Peyer's patch (tissue), 4 donors: ENCODE measurements at regions not wholly inside any gene's neighbourhood (a gene's known extent, or its start where the extent isn't known, plus 50 kb on each side); places are given as distances from the start of the nearest gene placed in this dataset.
A peak's percentile ranks its signal among the peaks of the same experiment; 100 is the strongest.
"Not testable (repeated sequence)": the region's sequence is repeated elsewhere in the genome, so short reads cannot be mapped to it uniquely, and the experiment has no call there.

Source experiments
- DNase-seq, 3 donors: peaks; one replicate each; pipeline ENCODE4 v3.0.0-alpha.2; 2017 to 2019
- H3K27ac ChIP-seq, 4 donors: fragments of 200-600 bp; sonication (generic); one replicate each; pipeline ENCODE4 v1.5.1; 2016 to 2019
- H3K27me3 ChIP-seq, 2 donors: fragments of 200-600 bp; sonication (generic); one replicate each; pipeline ENCODE4 v1.5.1; 2019
- H3K36me3 ChIP-seq, 3 donors: fragments of 200-600 bp; sonication (generic); one replicate each; pipeline ENCODE4 v1.5.1; 2016 to 2019
- H3K4me1 ChIP-seq, 4 donors: fragments of 200-600 bp; sonication (generic); one replicate each; pipeline ENCODE4 v1.5.1; 2016 to 2019
- H3K4me3 ChIP-seq, 4 donors: fragments of 200-600 bp; sonication (generic); 1 replicate in 3 of 4; 2 replicates in 1 of 4; pipeline ENCODE4 v1.5.1; 2016 to 2019; ENCODE audit warnings: mild to moderate bottlenecking in 1 of 4
- H3K9me3 ChIP-seq, 4 donors: fragments of 200-600 bp; sonication (generic); one replicate each; pipeline ENCODE4 v1.5.1; 2016 to 2019; ENCODE audit warnings: mild to moderate bottlenecking in 1 of 4
- POLR2A ChIP-seq, 2 donors: fragments of 450-650 bp; IDR thresholded peaks; one replicate each; pipeline ENCODE4 v1.5.1; 2017; ENCODE audit warnings: antibody characterized with exemption in 2 of 2, mild to moderate bottlenecking in 2 of 2, moderate library complexity in 2 of 2
- TF ChIP-seq, protein P1 (sequence below), 6 experiments: fragments of 450-650 bp in 4 of 6; fragments of 200-600 bp in 2 of 6; sonication (generic) in 1 of 6; IDR thresholded peaks; one replicate each; pipeline ENCODE4 v1.5.1; 2017 to 2019; ENCODE audit warnings: antibody characterized with exemption in 6 of 6, mild to moderate bottlenecking in 3 of 6, moderate library complexity in 1 of 6

DNA sequence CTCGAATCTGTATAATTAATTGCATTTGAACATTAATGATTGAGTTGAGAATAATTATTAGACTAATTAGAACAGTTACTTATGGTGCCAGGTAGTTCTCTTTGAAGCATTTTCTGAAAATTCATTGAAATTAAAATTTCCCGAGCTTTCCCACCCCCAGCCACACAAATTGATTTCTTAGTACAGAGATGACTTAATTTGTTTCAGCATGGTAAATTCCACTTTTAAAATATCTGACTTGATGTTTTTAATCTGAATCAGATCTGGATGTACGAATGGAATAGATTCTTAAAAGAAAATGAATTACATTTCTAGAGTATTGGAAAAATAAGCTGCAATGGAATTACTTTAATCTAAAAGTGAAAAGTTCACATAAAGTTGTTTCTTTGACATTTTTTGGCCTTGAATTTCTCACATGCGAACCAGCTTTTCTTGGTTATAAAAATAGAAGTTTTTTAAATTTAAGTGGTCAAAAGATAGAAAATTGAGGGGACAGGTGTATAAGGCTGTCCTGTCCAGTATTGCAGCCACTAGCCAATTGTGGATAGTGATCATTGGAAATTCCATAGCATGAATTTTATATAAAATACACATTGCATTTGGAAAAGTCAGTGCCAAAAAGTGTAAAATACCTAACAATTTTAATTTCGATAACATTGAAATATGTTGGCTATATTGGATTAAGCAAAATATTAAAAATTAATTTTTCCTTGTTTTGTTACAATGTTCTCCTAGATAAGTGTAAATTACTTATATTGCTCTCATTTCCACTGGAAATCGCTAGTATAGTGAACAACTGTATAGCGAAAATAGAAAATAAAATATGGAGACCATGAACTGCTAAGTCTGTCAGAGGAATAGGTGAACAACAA, 102.9 kb downstream of the OR2B2 start:
- no peaks in the 10 kb centered on the region for H3K27me3 ChIP-seq
- H3K9me3 ChIP-seq: no peaks in the 10 kb centered on the region
- H3K27ac ChIP-seq: peak overlapping the region; percentile 91 to 98 (median 96)
- TF ChIP-seq, protein P1, sequence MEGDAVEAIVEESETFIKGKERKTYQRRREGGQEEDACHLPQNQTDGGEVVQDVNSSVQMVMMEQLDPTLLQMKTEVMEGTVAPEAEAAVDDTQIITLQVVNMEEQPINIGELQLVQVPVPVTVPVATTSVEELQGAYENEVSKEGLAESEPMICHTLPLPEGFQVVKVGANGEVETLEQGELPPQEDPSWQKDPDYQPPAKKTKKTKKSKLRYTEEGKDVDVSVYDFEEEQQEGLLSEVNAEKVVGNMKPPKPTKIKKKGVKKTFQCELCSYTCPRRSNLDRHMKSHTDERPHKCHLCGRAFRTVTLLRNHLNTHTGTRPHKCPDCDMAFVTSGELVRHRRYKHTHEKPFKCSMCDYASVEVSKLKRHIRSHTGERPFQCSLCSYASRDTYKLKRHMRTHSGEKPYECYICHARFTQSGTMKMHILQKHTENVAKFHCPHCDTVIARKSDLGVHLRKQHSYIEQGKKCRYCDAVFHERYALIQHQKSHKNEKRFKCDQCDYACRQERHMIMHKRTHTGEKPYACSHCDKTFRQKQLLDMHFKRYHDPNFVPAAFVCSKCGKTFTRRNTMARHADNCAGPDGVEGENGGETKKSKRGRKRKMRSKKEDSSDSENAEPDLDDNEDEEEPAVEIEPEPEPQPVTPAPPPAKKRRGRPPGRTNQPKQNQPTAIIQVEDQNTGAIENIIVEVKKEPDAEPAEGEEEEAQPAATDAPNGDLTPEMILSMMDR (IDR thresholded peaks at IDR 0.05): no peak
- no peak for TF ChIP-seq POLR2A (IDR thresholded peaks at IDR 0.05)
- H3K4me1 ChIP-seq: peaks cover 0 to 25% (median 0%) of the 10 kb centered on the region in 4 donors
- no peak for DNase-seq
- peak overlapping the region; percentile 47 to 80 (median 66) for H3K4me3 ChIP-seq
- H3K36me3 ChIP-seq: no peaks in the 10 kb centered on the region

DNA sequence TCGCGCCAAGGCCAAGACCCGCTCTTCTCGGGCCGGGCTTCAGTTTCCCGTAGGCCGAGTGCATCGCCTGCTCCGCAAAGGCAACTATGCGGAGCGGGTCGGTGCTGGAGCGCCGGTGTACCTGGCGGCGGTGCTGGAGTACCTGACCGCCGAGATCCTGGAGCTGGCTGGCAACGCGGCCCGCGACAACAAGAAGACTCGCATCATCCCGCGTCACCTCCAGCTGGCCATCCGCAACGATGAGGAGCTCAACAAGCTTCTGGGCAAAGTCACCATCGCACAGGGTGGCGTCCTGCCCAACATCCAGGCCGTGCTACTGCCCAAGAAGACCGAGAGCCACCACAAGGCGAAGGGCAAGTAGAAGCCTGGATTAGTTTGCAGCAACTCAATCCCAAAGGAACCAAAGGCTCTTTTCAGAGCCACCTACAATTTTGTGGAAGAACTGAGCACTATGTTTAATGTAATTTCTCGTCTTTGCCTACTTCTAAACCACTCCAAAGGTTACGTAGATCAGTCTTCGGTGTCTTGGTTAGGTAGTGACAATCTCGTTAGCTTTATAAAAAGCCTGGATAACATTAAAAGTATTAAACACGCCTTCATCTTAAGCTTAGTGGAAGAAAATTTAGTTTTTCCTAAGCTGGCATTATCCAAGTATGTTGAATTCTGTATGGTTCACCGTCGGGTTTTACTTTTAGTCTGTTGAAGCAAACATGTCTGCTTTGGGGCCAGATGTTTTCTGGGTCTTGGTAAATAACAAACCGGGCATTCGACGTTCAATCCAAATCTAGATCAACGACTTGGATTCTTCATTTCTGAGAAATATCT, 103.7 kb downstream of the OR2B2 start:
- H3K36me3 ChIP-seq, H3K9me3 ChIP-seq, H3K27me3 ChIP-seq: not testable (repeated sequence)
- Histone ChIP-seq H3K27ac (peak overlapping the region; percentile 91 to 98 (median 96)), H3K4me1 (peaks cover 0 to 19% (median 0%) of the 10 kb centered on the region in 4 donors), H3K4me3 (peak overlapping the region; percentile 48 to 71 (median 58))
- TF ChIP-seq, protein P1 (IDR thresholded peaks at IDR 0.05): peak in 2 of 6 experiments; percentile 8 to 11
- DNase-seq: peak in 1 of 3 donors; percentile 59

DNA sequence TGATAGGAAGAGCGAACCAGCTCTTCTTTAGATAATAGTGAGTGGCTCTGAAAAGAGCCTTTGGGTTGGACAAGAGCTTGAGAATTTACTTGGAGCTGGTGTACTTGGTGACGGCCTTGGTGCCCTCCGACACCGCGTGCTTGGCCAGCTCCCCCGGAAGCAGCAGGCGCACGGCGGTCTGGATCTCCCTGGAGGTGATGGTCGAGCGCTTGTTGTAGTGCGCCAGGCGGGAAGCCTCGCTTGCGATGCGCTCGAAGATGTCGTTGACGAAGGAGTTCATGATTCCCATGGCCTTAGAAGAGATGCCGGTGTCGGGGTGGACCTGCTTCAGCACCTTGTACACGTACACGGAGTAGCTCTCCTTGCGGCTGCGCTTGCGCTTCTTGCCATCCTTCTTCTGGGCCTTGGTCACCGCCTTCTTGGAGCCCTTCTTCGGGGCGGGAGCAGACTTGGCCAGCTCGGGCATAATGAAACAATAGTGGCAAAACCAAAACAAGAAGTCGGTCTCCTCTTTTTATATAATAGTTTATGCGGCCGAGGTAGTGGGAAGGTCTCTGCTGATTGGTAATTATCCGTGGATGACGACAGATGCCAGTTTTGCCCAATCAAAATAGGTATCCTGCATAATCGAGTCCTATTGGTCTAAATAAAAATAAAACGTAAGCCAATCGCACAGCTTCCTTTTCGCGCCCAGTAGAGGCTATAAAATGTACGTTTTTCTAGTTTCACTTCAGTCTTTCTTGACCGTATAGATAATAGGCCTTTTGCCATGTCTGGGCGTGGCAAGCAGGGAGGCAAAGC, 104.6 kb downstream of the OR2B2 start:
- TF ChIP-seq POLR2A (IDR thresholded peaks at IDR 0.05): peak; percentile 84 to 93
- TF ChIP-seq, protein P1 (IDR thresholded peaks at IDR 0.05): peak in 1 of 6 experiments; percentile 1
- H3K4me3 ChIP-seq: peak overlapping the region; percentile 48 to 71 (median 58)
- peaks cover 0 to 19% (median 0%) of the 10 kb centered on the region in 4 donors for H3K4me1 ChIP-seq
- DNase-seq: peak; percentile 68 to 89 (median 84)
- H3K36me3 ChIP-seq, H3K9me3 ChIP-seq, H3K27me3 ChIP-seq: not testable (repeated sequence)
- H3K27ac ChIP-seq: peak overlapping the region; percentile 91 to 98 (median 96)

DNA sequence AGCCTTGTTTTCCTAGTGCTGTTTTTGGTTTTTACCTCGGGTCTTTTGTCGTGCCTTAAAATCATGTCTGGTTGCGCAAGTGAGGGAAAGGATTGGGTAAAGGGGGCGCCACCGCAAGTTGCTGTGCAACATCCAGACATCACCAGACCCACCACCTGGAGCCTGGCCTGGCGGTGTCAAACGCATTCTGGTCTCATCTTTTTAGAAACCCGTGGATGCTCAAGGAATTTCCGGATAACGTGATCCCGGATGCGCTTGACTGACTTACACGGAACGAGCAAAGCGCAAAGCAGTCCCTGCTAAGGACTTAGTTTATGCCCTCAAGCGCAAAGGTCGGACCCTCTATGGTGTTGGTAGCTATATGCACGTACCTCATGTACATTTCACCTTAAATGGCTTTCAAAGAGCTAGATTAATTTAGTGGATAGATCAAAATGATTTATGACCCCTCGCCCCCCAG, 105.2 kb downstream of the OR2B2 start:
- peaks cover 0 to 19% (median 0%) of the 10 kb centered on the region in 4 donors for H3K4me1 ChIP-seq
- no peaks in the 10 kb centered on the region for H3K9me3 ChIP-seq
- H3K36me3 ChIP-seq: no peaks in the 10 kb centered on the region
- TF ChIP-seq, protein P1 (IDR thresholded peaks at IDR 0.05): no peak
- TF ChIP-seq POLR2A (IDR thresholded peaks at IDR 0.05): no peak
- no peaks in the 10 kb centered on the region for H3K27me3 ChIP-seq
- DNase-seq: peak in 2 of 3 donors; percentile 54 to 72
- peak overlapping the region; percentile 91 to 98 (median 96) for H3K27ac ChIP-seq
- peak overlapping the region; percentile 48 to 71 (median 58) for H3K4me3 ChIP-seq

DNA sequence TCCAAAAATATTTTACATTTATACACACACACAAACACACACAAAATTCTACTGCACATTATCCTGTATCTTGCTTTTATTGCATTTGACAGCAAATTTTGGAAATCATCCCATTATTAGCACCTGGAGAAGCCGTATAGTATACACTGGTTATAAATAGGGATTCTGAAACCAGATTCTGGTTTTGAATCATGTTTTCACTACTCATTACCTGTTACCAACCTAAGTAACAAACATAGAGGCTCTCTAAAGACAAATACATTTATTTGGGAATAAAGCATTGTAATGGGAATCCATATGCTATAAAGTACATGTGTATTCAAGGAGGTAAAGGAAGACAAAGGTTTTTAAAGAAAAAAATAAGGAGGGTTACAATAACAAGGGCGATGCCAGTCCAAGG, 106.8 kb downstream of the OR2B2 start:
- Histone ChIP-seq H3K36me3 (no peaks in the 10 kb centered on the region), H3K27me3 (no peaks in the 10 kb centered on the region)
- TF ChIP-seq, protein P1 (IDR thresholded peaks at IDR 0.05): no peak
- no peak for TF ChIP-seq POLR2A (IDR thresholded peaks at IDR 0.05)

More for the DNA sequence above, 106.8 kb downstream of the OR2B2 start:
- no peak overlapping the region for H3K4me3 ChIP-seq
- H3K4me1 ChIP-seq: peaks cover 0 to 9% (median 0%) of the 10 kb centered on the region in 4 donors
- no peak overlapping the region for H3K27ac ChIP-seq
- H3K9me3 ChIP-seq: no peaks in the 10 kb centered on the region
- no peak for DNase-seq
